ENCODE measurements at regions not wholly inside any gene's neighbourhood (a gene's known extent, or its start where the extent isn't known, plus 50 kb on each side); places are given as distances from the start of the nearest gene placed in this dataset.

GRCh38 chr11:70582886-70583641 lies 184.7 kb downstream of the CTTN start:
- H3K27ac ChIP-seq (ENCODE audit: poor library complexity, severe bottlenecking): no peak overlapping the region
- TF ChIP-seq, protein P1, sequence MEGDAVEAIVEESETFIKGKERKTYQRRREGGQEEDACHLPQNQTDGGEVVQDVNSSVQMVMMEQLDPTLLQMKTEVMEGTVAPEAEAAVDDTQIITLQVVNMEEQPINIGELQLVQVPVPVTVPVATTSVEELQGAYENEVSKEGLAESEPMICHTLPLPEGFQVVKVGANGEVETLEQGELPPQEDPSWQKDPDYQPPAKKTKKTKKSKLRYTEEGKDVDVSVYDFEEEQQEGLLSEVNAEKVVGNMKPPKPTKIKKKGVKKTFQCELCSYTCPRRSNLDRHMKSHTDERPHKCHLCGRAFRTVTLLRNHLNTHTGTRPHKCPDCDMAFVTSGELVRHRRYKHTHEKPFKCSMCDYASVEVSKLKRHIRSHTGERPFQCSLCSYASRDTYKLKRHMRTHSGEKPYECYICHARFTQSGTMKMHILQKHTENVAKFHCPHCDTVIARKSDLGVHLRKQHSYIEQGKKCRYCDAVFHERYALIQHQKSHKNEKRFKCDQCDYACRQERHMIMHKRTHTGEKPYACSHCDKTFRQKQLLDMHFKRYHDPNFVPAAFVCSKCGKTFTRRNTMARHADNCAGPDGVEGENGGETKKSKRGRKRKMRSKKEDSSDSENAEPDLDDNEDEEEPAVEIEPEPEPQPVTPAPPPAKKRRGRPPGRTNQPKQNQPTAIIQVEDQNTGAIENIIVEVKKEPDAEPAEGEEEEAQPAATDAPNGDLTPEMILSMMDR (IDR thresholded peaks at IDR 0.05; ENCODE audit: poor library complexity, severe bottlenecking): no peak
- ATAC-seq (ENCODE audit: low read depth): no peak

DNA sequence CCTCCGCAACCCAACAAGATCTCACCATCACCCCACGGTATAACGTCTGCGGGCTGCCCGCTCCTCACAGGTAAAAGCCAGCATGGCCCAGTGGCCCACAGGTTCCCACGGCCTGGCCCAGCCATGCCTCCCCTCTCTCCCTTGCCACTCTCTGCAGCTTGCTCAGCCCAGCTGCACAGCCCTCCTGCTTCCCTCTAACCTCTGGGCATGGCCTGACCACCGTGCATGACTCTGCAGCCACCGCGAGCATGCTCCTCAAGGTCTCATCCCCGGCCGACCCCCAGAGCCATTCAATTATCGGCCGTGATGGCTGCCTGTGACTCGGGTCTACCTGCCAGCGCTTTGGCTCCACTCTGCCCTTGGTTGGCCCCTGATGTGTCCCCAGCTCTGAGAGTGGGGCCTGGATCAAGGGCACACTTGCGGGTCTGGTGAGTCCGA lies 185.5 kb downstream of the CTTN start:
- Histone ChIP-seq H3K27ac (ENCODE audit: poor library complexity, severe bottlenecking) (no peak overlapping the region), H3K4me1 (ENCODE audit: insufficient read depth, poor library complexity, severe bottlenecking) (no peaks in the 10 kb centered on the region), H3K36me3 (ENCODE audit: low read depth) (no peaks in the 10 kb centered on the region), H3K27me3 (ENCODE audit: insufficient read depth, poor library complexity, severe bottlenecking) (no peaks in the 10 kb centered on the region), H3K4me3 (ENCODE audit: severe bottlenecking) (no peak overlapping the region), H3K9me3 (ENCODE audit: severe bottlenecking) (no peaks in the 10 kb centered on the region)
- TF ChIP-seq, protein P1 (IDR thresholded peaks at IDR 0.05; ENCODE audit: poor library complexity, severe bottlenecking): no peak
- DNase-seq (ENCODE audit: low spot score) (peak; percentile 41), ATAC-seq (ENCODE audit: low read depth) (no peak)

More at GRCh38 chr11:70582886-70583641, 184.7 kb downstream of the CTTN start:
- Histone ChIP-seq H3K36me3 (ENCODE audit: low read depth) (no peaks in the 10 kb centered on the region), H3K4me3 (ENCODE audit: severe bottlenecking) (no peak overlapping the region), H3K4me1 (ENCODE audit: insufficient read depth, poor library complexity, severe bottlenecking) (no peaks in the 10 kb centered on the region), H3K27me3 (ENCODE audit: insufficient read depth, poor library complexity, severe bottlenecking) (no peaks in the 10 kb centered on the region), H3K9me3 (ENCODE audit: severe bottlenecking) (no peaks in the 10 kb centered on the region)
- peak; percentile 42 for DNase-seq (ENCODE audit: low spot score)

DNA sequence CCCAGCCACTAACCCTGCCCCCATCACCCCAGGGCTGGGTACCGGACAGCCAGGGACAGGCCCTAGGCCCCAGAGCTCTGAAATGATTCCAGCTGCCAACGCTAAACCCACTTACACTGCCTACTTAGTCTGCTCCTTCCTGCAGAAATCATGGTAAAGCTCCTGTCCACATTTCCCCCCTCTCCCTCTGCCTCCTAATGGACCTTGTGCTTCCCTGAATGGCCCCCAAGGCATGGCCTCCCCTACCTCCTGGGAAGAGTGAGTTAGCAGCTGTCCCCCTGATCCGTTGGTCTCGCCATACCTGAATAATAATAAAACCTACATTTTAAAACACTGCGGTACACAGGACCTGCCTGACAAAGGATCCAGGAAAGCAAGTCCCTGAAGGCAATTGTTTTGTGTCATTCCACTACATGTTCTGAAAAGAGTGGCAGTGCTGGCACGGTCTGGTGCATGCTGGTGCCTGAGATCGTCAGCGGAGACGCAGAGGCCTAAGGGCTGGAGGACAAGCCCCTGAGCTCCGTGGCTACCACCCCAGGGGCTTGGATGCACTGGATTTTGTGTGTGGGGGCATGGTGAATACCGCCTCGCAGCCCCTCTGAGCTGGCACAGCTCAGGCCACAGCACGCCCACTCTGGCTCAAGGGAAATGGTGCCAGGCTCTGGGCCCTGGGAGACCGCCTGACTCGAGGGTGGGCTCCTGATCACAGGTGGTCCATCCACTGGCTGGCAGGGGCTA lies 186.3 kb downstream of the CTTN start:
- no peaks in the 10 kb centered on the region for H3K9me3 ChIP-seq (ENCODE audit: severe bottlenecking)
- H3K4me3 ChIP-seq (ENCODE audit: severe bottlenecking): no peak overlapping the region
- TF ChIP-seq, protein P1 (IDR thresholded peaks at IDR 0.05; ENCODE audit: poor library complexity, severe bottlenecking): no peak
- no peaks in the 10 kb centered on the region for H3K36me3 ChIP-seq (ENCODE audit: low read depth)
- no peak overlapping the region for H3K27ac ChIP-seq (ENCODE audit: poor library complexity, severe bottlenecking)
- DNase-seq (ENCODE audit: low spot score): no peak
- no peak for ATAC-seq (ENCODE audit: low read depth)
- no peaks in the 10 kb centered on the region for H3K4me1 ChIP-seq (ENCODE audit: insufficient read depth, poor library complexity, severe bottlenecking)
- no peaks in the 10 kb centered on the region for H3K27me3 ChIP-seq (ENCODE audit: insufficient read depth, poor library complexity, severe bottlenecking)

DNA sequence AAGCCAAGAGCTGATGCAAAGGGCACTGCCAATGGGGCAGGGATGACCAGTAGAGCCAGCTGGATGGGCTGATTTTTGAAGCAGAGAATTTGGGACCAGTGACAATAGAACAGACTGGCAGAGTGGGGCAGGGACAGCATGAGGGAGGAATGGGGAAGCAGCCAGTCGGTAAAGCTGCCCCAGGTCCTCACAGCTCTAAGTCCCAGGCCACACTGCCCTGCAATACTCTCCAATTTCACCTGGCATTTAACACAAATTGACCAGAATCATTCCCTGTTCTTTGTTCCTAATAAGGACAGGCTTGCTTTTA lies 186.9 kb downstream of the CTTN start:
- no peaks in the 10 kb centered on the region for H3K36me3 ChIP-seq (ENCODE audit: low read depth)
- H3K4me1 ChIP-seq (ENCODE audit: insufficient read depth, poor library complexity, severe bottlenecking): no peaks in the 10 kb centered on the region
- TF ChIP-seq, protein P1 (IDR thresholded peaks at IDR 0.05; ENCODE audit: poor library complexity, severe bottlenecking): no peak
- no peak overlapping the region for H3K27ac ChIP-seq (ENCODE audit: poor library complexity, severe bottlenecking)
- no peaks in the 10 kb centered on the region for H3K9me3 ChIP-seq (ENCODE audit: severe bottlenecking)
- ATAC-seq (ENCODE audit: low read depth) (no peak), DNase-seq (ENCODE audit: low spot score) (peak; percentile 17)
- no peaks in the 10 kb centered on the region for H3K27me3 ChIP-seq (ENCODE audit: insufficient read depth, poor library complexity, severe bottlenecking)
- no peak overlapping the region for H3K4me3 ChIP-seq (ENCODE audit: severe bottlenecking)

Data from RWPE2 (cell line).